GM21367 (cell line): ENCODE measurements at regions not wholly inside any gene's neighbourhood (a gene's known extent, or its start where the extent isn't known, plus 50 kb on each side); places are given as distances from the start of the nearest gene placed in this dataset.

Experiments
- ATAC-seq: cut with Tn5 transposase; IDR thresholded peaks from one replicate; pipeline ENCODE4 v1.9.1; 2021; ENCODE audit not compliant: unreplicated experiment

- no peak for ATAC-seq
These were observed 206.9 kb upstream of the SIX2 start for GRCh38 chr2:45216118-45216517.

DNA sequence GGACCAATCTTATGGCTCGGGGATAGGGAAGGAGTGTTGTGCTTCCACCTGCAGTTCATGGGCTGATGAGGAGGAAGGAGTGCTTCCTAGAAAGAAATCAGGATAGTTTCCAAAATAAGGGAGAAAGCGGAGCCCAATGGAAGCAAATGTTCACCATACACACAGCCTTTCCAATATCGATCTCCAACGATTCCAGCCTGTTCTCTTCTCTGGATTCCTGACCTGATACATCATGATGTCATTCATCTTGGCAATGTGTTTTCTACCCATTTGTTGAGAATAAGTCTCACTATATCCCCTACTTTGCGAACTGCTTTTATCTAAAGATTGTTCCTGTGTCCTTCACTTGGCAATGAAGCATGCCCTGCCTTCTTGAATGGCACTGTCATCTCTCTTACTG, 205.3 kb upstream of the SIX2 start:
- no peak for ATAC-seq

DNA sequence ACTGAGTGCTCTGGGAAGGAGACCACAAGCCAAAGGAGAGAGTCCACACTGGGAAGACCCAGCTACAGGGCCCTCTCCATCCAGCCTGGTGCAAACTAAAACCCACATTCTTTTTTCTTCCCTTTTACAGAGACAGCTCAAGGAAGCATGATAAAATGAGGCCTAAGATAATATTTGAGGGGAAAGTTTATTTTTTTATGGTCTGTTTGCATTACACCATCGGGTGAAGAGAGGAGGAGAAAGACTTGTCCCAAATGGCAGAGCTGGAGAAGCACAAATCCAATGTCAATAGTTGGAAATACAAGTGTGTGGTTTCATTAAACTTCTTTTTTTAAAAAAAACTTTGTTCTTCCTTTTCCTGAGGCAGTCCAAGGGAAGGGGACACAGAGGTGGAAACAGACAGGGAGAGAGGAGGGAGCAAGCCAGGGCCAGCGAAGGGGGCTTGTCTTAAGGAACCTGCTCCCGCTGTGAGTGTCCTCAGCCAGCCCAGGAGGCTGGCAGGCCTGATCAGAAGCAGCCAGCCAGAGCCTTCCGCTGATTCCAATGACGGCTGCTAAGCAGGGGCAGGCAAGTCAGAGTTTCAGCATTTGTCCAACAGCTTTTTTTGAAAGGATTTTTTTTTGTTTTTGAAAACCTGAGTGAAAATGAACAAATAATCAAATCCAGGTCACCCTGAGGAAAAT, 203.8 kb upstream of the SIX2 start:
- ATAC-seq: no peak

- no peak for ATAC-seq
These were observed 202.4 kb upstream of the SIX2 start for GRCh38 chr2:45211636-45212035.

GRCh38 chr2:45210462-45211195, 201.4 kb upstream of the SIX2 start:
- ATAC-seq: no peak

DNA sequence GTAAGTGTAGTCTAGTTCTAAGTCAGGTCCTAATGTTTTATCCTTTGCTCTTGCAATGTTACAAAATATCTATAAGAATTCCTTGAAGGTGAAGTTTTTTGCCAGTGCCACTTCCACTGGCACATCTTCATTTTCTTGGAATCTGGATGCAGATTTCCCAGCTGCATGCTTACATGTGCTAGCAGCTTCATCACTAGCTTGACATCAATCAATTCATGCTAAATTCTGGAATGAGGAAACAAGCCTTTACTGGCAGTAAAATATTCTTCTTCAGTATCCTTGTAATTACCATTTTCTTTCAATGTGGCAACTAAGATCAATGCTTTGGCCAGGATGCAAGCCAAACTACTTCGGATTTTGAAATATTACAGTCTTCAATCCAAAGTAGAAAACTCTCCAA, 200.6 kb upstream of the SIX2 start:
- ATAC-seq: no peak

- no peak for ATAC-seq
These were observed 200.1 kb upstream of the SIX2 start for GRCh38 chr2:45209302-45209701.

- ATAC-seq: no peak
These were observed 197.8 kb upstream of the SIX2 start for GRCh38 chr2:45207101-45207500.

DNA sequence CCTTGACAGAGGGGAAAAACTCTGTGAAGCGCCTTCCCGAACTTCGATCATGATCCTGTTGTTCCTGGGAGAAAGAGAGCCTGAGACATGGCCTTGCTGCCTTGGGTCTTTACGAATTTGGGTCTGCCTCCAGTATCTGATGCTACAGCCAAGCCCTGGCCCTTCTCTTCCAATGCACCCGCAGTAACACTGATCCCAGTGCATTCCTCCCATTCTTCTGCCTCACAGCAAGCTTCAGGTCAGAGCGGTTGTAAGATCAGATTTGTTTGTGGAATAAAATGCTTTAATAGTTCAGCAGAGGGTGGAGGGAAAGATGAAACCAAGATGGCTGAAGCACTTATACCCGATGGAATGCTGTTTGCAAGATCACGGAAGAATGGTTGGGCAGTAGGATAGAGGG, 196.7 kb upstream of the SIX2 start:
- no peak for ATAC-seq

DNA sequence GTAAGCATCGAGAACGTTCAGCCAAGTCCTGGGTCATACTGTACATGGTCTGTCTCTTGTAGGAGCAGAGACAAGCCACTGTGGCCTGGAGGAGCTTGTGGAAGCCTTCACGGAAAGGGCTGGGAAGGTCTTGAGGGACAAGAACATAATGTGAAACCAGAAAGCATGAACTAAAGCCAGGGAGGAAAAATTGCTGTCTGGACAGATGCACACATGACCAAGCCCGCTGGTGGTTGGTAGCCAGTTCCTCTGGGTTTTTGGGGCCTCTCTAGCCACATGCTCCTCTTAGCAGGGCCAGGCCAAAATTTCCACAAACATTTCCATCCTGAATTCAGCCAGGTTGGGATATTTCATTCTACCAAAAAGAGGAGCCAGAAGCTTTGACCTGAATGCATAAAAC, 196.2 kb upstream of the SIX2 start:
- ATAC-seq: no peak

- no peak for ATAC-seq
These were observed 194.1 kb upstream of the SIX2 start for GRCh38 chr2:45203400-45203799.

DNA sequence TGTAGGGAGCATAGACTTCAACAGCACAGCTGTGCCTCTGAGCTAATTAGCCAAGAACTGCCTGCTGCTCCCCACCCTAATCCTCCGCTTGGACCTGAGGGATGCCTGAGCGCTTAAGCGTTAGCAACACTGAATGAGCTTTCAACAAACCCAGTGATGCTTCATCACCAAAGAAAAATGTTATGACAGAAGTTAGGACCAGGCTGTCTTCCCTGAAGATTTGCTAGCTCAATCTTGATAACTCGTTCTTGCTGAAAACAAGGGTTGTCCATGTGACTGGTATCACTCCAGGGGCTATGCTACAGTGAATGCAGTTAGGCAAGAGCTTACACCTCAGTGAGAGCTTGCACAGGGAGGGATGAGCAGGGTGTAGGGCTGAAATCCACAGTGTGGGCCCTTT, 190.7 kb upstream of the SIX2 start:
- no peak for ATAC-seq

GRCh38 chr2:45195916-45196315, 186.7 kb upstream of the SIX2 start:
- ATAC-seq: no peak

DNA sequence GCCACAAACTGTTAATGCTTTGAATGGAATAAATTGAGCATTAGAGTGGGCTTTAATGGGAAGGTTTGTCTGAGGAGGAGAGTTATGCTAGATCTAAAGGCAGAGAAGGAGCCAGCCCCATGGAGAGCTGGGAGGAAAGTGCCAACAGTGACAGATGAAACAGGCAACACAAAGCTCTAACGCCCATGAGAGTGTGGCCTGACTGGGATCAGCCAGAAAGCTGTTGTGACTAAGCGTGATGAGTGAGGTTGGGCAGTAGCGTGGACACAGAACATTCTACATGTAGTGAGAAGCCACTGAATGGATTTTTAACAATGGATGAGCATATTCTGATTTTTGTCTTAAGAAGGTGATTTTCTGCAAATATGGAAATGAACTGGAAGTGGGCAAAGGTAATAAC, 185.3 kb upstream of the SIX2 start:
- ATAC-seq: no peak

DNA sequence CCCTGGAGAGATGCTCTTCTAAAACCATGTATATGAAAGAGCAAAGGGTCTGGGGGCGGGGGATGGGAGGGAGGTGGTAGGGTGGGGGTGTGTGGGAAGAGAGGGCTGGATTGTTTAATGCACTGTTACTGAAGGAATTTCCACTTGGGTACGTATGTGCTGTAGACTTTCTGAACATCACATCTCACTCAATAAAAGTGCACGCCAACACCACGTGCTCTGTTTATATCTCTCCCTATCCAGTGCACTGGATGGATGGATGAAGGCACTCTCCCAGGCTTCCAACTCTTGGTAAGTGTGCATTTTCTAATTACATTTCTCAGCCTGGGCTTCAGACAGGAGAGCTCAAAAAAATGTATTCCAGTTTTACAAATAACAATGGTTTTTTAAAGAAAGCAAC, 184.3 kb upstream of the SIX2 start:
- ATAC-seq: no peak

DNA sequence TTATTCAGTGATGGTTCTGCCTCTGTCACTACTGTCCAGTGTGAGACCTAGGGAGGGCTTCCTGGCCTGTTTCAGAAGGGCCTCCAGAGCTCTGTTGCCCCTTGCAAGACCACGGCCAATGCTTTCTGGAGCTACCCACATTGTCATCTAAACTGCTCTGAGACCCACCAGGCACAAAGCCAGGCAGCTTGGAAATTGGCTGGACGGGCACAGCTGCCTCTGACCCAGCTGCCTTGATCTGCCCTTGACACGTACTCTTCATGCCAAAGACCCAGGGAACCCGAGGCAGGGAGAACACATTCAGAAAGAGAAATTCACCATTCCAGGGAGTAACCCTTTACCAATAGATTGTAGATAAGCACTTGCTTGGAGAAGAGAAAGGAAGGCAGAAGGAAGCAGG, 183.7 kb upstream of the SIX2 start:
- no peak for ATAC-seq

DNA sequence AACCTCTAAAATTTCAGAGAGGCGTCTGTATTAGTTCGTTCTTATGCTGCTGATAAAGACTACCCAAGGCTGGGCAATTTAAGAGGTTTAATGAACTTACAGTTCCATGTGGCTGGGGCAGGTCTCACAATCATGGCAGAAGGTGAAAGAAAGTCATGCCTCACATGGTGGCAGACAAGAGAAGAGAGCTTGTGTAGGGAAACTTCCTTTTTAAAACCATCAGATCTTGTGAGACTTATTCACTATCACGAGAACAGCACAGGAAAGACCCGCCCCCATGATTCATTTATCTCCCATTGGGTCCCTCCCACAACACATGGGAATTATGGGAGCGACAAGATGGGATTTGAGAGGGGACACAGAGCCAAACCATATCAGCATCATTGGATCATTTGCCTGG, 183.2 kb upstream of the SIX2 start:
- ATAC-seq: no peak

- ATAC-seq: no peak
These were observed 182.7 kb upstream of the SIX2 start for GRCh38 chr2:45191976-45192375.

- no peak for ATAC-seq
These were observed 182.1 kb upstream of the SIX2 start for GRCh38 chr2:45191146-45191863.

- no peak for ATAC-seq
These were observed 181.3 kb upstream of the SIX2 start for GRCh38 chr2:45190481-45190942.

- ATAC-seq: no peak
These were observed 175.4 kb upstream of the SIX2 start for GRCh38 chr2:45184606-45185005.

DNA sequence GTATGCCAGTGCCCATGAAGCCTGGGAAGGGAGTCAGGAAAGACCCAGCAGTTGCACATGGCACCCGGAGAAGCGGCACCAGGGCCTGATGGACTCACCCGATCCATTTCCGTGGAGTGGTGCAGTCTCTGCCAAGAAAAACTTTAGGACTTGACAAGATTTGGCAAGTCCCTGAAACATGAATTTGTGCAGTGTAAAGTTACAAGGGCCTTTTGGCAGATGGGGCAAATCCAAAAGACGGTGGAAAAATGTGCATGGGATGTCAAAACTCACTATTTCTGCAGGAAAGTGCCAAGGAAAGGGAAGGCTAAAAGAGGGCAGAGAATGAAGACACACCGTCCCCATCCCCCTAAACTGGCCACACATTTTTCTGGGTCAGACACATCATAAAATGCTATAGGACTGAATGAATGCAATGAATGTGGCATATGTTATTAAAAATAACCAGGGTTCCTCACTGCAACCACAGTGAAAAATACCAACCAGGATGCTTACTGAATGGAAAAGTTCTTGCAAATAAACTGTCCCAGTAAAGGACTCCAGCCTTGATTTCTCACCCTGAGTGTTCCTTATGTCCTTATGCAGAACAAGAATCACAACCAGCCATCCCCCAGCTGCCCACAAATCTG, 173.5 kb upstream of the SIX2 start:
- ATAC-seq: no peak
